Fibroblast of the aortic adventitia (primary cell): ENCODE measurements at regions not wholly inside any gene's neighbourhood (a gene's known extent, or its start where the extent isn't known, plus 50 kb on each side); places are given as distances from the start of the nearest gene placed in this dataset.

Experiments used
- DNase-seq: peaks from one replicate; pipeline ENCODE4 v3.0.0-alpha.2; 2010; ENCODE audit warnings: low read depth
- H3K4me3 ChIP-seq: 2 replicates; pipeline ENCODE4 v1.5.1; 2011; ENCODE audit warnings: low read depth, mild to moderate bottlenecking, control low read depth, low read length, moderate library complexity
- TF ChIP-seq, protein P1 (sequence below): IDR thresholded peaks from 2 replicates; pipeline ENCODE4 v1.5.1; 2011; ENCODE audit warnings: mild to moderate bottlenecking, low read length, control low read depth, inconsistent platforms; ENCODE audit not compliant: insufficient read depth

DNA sequence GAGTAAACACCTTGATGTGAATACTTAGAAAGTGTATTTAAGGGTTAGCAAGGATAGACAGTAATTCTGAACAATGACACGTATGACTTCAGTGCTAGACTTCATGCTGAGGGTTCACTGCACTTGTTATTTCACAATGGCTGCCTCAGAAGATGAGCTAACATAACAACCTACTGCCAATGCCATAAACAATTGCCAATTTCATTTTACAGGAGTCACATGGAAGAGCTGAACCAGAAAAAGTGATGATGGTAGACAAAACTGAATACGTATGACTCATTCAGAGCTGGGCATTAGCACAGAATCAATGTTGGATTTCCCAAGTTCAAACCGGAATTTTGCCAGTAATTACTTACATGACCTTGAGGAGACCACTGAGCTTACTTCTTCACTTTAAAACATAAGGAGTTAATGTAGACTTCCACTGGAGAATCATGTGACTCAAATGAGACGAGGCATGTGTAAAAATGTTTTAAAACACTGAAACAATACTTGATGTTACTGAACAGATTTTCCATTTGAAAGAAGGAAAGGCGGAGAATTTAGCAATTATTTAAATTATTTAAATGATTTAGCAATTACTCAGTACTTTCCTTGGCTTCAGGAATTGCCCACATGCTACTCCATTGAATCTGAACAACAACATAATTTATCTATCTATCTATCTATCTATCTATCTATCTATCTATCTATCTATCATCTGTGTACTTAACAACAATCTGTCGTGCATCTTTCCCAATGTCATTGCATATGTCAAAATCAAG lies 868.5 kb upstream of the SLIT2 start:
- no peak overlapping the region for H3K4me3 ChIP-seq
- DNase-seq = peak; percentile 80
- TF ChIP-seq, protein P1, sequence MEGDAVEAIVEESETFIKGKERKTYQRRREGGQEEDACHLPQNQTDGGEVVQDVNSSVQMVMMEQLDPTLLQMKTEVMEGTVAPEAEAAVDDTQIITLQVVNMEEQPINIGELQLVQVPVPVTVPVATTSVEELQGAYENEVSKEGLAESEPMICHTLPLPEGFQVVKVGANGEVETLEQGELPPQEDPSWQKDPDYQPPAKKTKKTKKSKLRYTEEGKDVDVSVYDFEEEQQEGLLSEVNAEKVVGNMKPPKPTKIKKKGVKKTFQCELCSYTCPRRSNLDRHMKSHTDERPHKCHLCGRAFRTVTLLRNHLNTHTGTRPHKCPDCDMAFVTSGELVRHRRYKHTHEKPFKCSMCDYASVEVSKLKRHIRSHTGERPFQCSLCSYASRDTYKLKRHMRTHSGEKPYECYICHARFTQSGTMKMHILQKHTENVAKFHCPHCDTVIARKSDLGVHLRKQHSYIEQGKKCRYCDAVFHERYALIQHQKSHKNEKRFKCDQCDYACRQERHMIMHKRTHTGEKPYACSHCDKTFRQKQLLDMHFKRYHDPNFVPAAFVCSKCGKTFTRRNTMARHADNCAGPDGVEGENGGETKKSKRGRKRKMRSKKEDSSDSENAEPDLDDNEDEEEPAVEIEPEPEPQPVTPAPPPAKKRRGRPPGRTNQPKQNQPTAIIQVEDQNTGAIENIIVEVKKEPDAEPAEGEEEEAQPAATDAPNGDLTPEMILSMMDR = no peak

DNA sequence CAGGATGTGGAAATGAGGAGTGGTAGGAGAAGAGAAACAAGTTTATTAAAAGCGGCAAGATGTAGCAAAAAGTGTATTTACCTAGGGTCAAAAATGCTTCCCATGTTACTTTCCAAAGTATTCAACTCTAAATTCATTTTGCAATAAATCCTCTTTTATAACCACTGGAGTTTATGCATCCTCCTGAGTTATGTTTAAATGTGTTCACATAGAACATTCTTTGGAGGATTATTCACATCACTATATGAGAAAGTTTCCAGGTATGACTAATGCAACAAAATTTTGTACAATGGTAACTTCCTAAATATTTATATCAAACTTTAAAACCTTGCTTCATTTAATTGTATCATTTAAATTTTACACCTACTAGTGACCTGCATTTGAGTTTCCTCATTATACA lies 870.6 kb upstream of the SLIT2 start:
- no peak overlapping the region for H3K4me3 ChIP-seq
- TF ChIP-seq, protein P1 = no peak
- peak; percentile 70 for DNase-seq

DNA sequence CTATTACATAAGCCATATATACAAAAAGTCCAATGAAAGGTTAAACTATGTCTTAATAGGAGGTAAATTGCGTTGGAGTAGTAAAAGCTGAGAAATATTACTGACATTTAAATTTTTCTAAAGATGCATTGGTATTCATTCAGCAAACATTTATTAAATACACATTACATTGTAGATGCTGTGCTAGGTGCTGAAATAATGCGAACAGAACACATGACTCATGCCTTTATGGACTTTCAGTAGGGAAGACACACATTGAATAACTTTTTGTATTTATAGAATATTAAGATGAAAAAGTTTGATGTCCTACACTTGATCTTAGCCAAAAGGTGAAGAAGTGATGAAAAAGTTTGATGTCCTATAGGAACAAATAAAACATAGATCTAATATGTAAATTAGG lies 871.1 kb upstream of the SLIT2 start:
- DNase-seq = no peak
- no peak overlapping the region for H3K4me3 ChIP-seq
- TF ChIP-seq, protein P1 = no peak

DNA sequence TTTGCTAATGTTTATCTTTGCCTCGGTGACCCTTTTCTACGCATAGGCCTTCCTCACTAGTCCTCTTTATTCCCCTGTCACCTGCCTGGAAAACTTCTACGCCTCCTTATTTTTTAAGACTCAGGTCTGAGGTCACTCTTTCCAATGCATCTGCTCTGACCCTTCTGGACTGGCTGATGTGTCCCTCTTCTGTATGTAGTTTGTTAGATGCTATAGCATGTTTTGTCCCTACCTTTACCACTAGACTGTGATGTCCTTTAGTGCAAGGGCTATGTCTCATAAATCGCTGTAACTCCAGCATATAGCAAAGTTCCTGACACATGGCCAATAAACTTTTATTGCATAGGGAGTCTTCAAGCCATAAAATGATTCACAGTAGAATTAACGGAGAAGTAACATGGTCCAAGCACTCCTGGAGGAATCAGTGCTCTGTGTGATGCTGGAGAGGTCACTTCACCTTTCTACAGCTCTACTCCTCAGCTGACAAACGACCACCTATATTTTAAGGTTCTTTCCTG lies 872.5 kb upstream of the SLIT2 start:
- DNase-seq = no peak
- TF ChIP-seq, protein P1 = no peak
- no peak overlapping the region for H3K4me3 ChIP-seq

DNA sequence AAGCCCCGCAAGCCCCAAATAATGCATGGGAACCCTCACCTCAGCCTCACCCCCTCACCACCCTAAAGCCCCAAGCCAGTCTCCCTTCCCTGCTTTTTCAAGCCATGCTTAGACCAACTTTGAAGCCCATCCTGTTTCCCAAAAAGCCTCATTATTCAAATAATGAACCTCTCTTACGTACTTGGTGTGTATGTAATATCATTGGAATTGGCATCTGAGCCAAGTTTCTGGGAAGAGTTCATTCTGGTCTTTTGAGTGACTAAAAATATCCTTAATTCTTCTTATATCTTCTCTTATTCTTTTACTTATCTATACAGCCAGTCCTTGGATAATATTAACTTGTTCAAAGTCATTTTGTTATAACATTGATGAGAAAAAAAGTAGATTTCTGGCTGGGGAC lies 875.8 kb upstream of the SLIT2 start:
- TF ChIP-seq, protein P1 = no peak
- DNase-seq = peak; percentile 58
- no peak overlapping the region for H3K4me3 ChIP-seq

DNA sequence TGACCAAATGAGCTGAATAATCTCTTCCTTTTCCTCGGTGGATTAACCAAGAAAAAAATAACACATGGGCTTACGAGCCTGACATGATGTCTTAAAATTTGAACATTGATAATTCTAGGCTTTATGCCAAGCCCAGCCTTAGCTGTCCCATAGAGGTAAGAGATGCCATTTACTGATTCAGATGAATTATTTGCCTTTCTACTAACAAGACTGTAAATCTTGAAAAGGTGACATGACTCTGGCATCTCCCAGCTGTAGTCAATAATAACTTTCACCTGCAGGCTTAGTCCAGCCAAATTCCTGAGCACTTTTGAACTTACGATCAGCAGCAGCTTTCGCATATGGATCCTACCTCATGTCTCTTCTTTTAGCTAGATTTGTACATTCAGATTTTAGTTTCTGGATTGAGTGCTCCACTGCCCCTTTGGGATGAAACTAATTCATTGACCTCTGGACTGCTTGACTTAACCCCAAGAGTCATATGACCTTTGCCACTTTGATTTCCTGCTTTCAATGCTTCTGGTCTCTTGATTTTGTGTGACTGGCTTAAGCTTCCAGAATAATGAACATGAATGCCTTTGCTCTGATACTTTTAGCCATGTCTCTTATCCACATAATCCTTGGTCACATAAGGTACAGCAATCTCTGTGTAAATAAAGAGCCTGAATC lies 876.4 kb upstream of the SLIT2 start:
- TF ChIP-seq, protein P1 = no peak
- H3K4me3 ChIP-seq = no peak overlapping the region
- DNase-seq = no peak
